Lung (tissue), 11 donors: ENCODE measurements at regions not wholly inside any gene's neighbourhood (a gene's known extent, or its start where the extent isn't known, plus 50 kb on each side); places are given as distances from the start of the nearest gene placed in this dataset.

Experiments used
- ATAC-seq: fragments of 200-7000 bp; cut with Tn5 transposase; one replicate; pipeline ENCODE4 v1.9.1; 2020; ENCODE audit warnings: moderate number of reproducible peaks; ENCODE audit not compliant: insufficient read depth, low FRiP score
- DNase-seq, 3 donors: peaks; one replicate each; pipeline ENCODE4 v3.0.0-alpha.2; 2013 to 2017
- H3K27ac ChIP-seq, 2 donors: one replicate each; pipeline ENCODE4 v1.5.1; 2013; ENCODE audit warnings: mild to moderate bottlenecking in 2 of 2, moderate library complexity in 2 of 2, control low read depth in 1 of 2, inconsistent platforms in 1 of 2, low read depth in 1 of 2, low read length in 1 of 2
- H3K27me3 ChIP-seq, 3 donors: one replicate each; pipeline ENCODE4 v1.5.1; 2013; ENCODE audit warnings: low read length in 2 of 3; ENCODE audit not compliant: control insufficient read depth in 3 of 3, insufficient read depth in 3 of 3
- H3K36me3 ChIP-seq, 4 donors: one replicate each; pipeline ENCODE4 v1.5.1; 2013; ENCODE audit warnings: low read length in 4 of 4, mild to moderate bottlenecking in 1 of 4, moderate library complexity in 1 of 4; ENCODE audit not compliant: control insufficient read depth in 4 of 4, insufficient read depth in 4 of 4
- H3K4me1 ChIP-seq, 5 donors: one replicate each; pipeline ENCODE4 v1.5.1; 2013; ENCODE audit warnings: low read length in 5 of 5, mild to moderate bottlenecking in 2 of 5, moderate library complexity in 1 of 5; ENCODE audit not compliant: control insufficient read depth in 5 of 5, insufficient read depth in 5 of 5
- H3K4me3 ChIP-seq: one replicate; pipeline ENCODE4 v1.5.1; 2013; ENCODE audit warnings: mild to moderate bottlenecking, control low read depth, moderate library complexity
- H3K9ac ChIP-seq, 2 donors: one replicate each; pipeline ENCODE4 v1.5.1; 2013; ENCODE audit warnings: low read length in 2 of 2, control low read depth in 1 of 2; ENCODE audit not compliant: insufficient read depth in 1 of 2
- H3K9me3 ChIP-seq, 4 donors: one replicate each; pipeline ENCODE4 v1.5.1; 2013; ENCODE audit warnings: low read length in 3 of 4, mild to moderate bottlenecking in 1 of 4, moderate library complexity in 1 of 4; ENCODE audit not compliant: control insufficient read depth in 4 of 4, insufficient read depth in 3 of 4
- WGBS, 2 donors: extraction: QIAGEN DNeasy Blood & Tissue Kit; methylation state at CpG; one replicate each; pipeline ENCODE4 v1.1.7; 2013; 5-methylcytosine and 5-hydroxymethylcytosine counted together
- TF ChIP-seq, protein P1 (sequence below): IDR thresholded peaks from 2 replicates; pipeline ENCODE4 v1.5.1; 2012; ENCODE audit warnings: mild to moderate bottlenecking; ENCODE audit errors: control extremely low read depth, extremely low read depth
- donor health status: control.
- donor health status: control.
- donor health status: Bipolar disorder and iron deficiency.
- donor health status: healthy.
- donor health status: DM: yes; HTN: yes; CAD: no.

DNA sequence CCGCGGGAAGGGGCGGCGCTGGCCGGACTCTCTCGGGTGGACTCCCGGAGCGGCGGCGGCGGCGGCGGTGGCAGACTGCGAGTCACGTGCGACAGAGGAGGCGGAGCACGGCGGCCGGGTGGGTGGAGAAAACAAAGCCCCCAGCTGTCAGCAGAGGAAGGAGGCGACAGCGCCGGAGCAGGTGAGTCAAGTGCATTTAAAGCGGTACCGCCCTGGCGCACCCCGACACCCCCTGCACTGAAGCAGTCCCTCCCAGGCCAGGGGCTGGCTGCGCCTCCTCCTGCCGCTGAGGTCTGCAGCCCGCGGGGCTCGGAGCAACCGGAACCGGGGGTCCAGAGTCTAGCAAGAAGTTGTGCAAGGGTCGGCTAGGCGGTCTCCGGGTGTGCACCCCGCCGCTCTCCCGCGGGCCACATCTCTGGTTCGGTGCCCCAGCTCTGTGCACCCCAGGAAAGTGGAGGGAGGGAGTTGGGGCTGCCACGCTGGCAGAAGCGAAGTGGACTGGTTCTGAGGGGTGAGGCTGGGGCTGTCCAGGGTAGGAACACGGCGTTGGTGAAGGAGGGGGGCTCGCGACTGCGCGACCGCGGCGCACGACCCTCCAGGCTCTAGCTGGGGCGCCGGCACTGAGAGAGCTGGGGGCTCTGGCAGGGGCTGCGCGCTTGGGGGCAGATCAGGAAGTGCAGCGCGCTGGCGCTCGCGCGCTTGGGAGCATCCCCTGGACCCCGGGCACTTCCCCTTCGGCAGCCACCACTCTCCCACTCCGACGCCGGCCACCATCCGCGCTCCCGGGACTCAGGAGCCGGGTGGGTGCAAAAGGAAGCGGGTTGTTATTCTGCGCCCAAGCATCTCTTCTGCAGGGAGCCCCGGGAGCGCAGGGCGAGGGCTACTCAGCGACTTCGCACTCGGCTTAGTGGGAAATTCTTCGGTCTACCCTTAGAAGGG lies 64.0 kb upstream of the MAPRE2 start:
- WGBS, 2 donors: 0% methylated on average over 74 to 82 of the region's 82 CpGs
- H3K36me3 ChIP-seq: no peaks in the 10 kb centered on the region
- H3K27me3 ChIP-seq: peaks cover 0 to 51% (median 24%) of the 10 kb centered on the region in 3 donors
- peak overlapping the region; percentile 45 for H3K4me3 ChIP-seq
- H3K4me1 ChIP-seq: peaks cover 0 to 34% (median 9%) of the 10 kb centered on the region in 5 donors
- DNase-seq (peak; percentile 68 to 81 (median 73)), ATAC-seq (peak; percentile 59)
- H3K9me3 ChIP-seq: no peaks in the 10 kb centered on the region
- H3K27ac ChIP-seq: no peak overlapping the region
- H3K9ac ChIP-seq: peak overlapping the region; percentile 32 to 72
- TF ChIP-seq, protein P1, sequence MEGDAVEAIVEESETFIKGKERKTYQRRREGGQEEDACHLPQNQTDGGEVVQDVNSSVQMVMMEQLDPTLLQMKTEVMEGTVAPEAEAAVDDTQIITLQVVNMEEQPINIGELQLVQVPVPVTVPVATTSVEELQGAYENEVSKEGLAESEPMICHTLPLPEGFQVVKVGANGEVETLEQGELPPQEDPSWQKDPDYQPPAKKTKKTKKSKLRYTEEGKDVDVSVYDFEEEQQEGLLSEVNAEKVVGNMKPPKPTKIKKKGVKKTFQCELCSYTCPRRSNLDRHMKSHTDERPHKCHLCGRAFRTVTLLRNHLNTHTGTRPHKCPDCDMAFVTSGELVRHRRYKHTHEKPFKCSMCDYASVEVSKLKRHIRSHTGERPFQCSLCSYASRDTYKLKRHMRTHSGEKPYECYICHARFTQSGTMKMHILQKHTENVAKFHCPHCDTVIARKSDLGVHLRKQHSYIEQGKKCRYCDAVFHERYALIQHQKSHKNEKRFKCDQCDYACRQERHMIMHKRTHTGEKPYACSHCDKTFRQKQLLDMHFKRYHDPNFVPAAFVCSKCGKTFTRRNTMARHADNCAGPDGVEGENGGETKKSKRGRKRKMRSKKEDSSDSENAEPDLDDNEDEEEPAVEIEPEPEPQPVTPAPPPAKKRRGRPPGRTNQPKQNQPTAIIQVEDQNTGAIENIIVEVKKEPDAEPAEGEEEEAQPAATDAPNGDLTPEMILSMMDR: no peak

DNA sequence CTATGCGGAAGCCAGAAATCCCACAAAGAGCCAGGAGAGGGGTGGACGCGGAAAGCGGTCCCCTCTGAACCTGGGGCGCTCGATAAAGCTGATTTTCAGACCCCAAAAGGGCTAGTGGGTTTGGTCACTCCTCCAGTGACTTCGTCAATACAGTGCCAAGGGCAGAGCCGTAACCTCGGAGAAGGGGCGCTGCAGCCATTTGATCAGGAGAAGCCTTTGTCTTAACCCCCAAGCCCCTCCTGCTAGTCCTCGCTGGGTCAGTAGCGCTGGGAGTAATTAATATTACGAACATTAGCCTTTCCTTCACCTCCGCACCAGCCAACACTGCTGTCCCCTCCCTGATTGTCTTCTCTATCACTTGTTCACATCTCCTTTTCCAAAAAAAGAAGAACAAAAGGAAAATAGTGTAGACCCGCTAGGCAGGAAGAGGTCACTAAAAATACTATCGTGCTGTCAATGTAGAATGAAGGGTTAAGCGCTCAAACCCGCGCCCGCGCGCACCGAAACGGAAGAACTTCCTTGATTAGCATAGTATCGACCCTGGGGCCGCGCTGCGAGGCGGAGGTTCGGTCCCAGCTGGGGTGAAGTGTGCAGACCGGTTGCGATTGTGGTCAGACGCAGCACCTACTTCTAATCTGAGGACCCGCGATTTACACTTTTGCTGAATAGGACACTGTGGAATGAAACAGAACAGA lies 63.2 kb upstream of the MAPRE2 start:
- DNase-seq (peak; percentile 42 to 58 (median 45)), ATAC-seq (peak; percentile 9)
- H3K9ac ChIP-seq: peak overlapping the region; percentile 13 to 72
- H3K27ac ChIP-seq: no peak overlapping the region
- H3K27me3 ChIP-seq: peaks cover 0 to 51% (median 24%) of the 10 kb centered on the region in 3 donors
- WGBS, 2 donors: 0% methylated on average over 35 of the region's 35 CpGs
- H3K4me3 ChIP-seq: peak overlapping the region; percentile 45
- peaks cover 0 to 34% (median 9%) of the 10 kb centered on the region in 5 donors for H3K4me1 ChIP-seq
- H3K36me3 ChIP-seq: no peaks in the 10 kb centered on the region
- TF ChIP-seq, protein P1: no peak
- H3K9me3 ChIP-seq: no peaks in the 10 kb centered on the region

DNA sequence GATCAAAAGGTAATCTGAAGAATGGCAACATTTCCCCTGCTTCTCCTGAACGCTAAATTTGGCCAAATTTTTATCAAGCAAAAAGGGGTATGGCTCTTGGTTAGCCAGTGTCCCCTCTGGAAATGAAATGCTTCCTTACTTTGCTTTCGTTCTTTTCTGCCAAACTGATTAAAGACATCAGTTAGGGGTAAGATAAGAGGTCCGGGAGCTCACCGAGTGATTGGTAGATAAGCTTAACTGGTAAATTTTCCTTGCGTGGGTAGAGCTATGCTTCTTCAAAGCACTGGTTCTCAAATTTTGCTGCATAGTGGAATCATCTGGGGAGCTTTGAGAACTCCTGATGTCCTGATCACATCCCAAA lies 62.7 kb upstream of the MAPRE2 start:
- Histone ChIP-seq H3K4me3 (peak overlapping the region; percentile 45), H3K9me3 (no peaks in the 10 kb centered on the region), H3K27me3 (peaks cover 0 to 51% (median 24%) of the 10 kb centered on the region in 3 donors), H3K36me3 (no peaks in the 10 kb centered on the region), H3K27ac (peak overlapping the region in 1 of 2 donors; percentile 80), H3K9ac (peak overlapping the region in 1 of 2 donors; percentile 72), H3K4me1 (peaks cover 0 to 34% (median 9%) of the 10 kb centered on the region in 5 donors)
- WGBS, 2 donors: 0 to 1% methylated on average over 5 of the region's 5 CpGs
- peak in 1 of 3 donors; percentile 48 for DNase-seq
- TF ChIP-seq, protein P1: no peak
- no peak for ATAC-seq
